Common myeloid progenitor, CD34-positive (primary cell): ENCODE measurements at regions not wholly inside any gene's neighbourhood (a gene's known extent, or its start where the extent isn't known, plus 50 kb on each side); places are given as distances from the start of the nearest gene placed in this dataset.

Source experiments
- CTCF ChIA-PET: fragments of 350-600 bp; sonication (Branson Sonifier 250); formaldehyde crosslinking; loops from one replicate; lab custom pipeline; 2021; ENCODE audit warnings: antibody characterized with exemption; lab: Charles Lee
- POLR2A ChIA-PET: fragments of 350-600 bp; sonication (Branson Sonifier 250); formaldehyde crosslinking; loops from one replicate; lab custom pipeline; 2021; ENCODE audit warnings: antibody characterized with exemption; lab: Charles Lee
- DNase-seq, 3 donors: peaks; one replicate each; pipeline versions ENCODE4 v3.0.0 to v3.0.0-alpha.2; 2013
- H3K27ac ChIP-seq, 2 experiments: 1 replicate in 1 of 2; 2 replicates in 1 of 2; pipeline ENCODE4 v1.7.0; 2013; ENCODE audit warnings: inconsistent platforms in 2 of 2, low read length in 2 of 2, mild to moderate bottlenecking in 2 of 2, low read depth in 1 of 2, moderate library complexity in 1 of 2; ENCODE audit not compliant: severe bottlenecking in 2 of 2, insufficient read depth in 1 of 2, poor library complexity in 1 of 2
- H3K27me3 ChIP-seq, 5 experiments: replicated peaks in 2 of 5; 1 replicate in 3 of 5; 2 replicates in 2 of 5; pipeline versions ENCODE4 v1.6.1 to v1.7.0; 2013; ENCODE audit warnings: low read length in 4 of 5, mild to moderate bottlenecking in 2 of 5, moderate library complexity in 2 of 5, inconsistent platforms in 1 of 5; ENCODE audit not compliant: insufficient read depth in 5 of 5, control insufficient read depth in 4 of 5
- H3K36me3 ChIP-seq, 4 experiments: 1 replicate in 2 of 4; 2 replicates in 2 of 4; pipeline versions ENCODE4 v1.6.1 to v1.7.0; 2013; ENCODE audit warnings: low read length in 3 of 4, control low read depth in 1 of 4, mild to moderate bottlenecking in 1 of 4; ENCODE audit not compliant: control insufficient read depth in 4 of 4, insufficient read depth in 4 of 4
- H3K4me1 ChIP-seq, 4 experiments: 1 replicate in 3 of 4; 2 replicates in 1 of 4; pipeline versions ENCODE4 v1.6.1 to v1.7.1; 2013; ENCODE audit warnings: low read length in 3 of 4, mild to moderate bottlenecking in 3 of 4, control low read depth in 1 of 4, inconsistent platforms in 1 of 4, moderate library complexity in 1 of 4; ENCODE audit not compliant: control insufficient read depth in 4 of 4, insufficient read depth in 4 of 4; ENCODE audit errors: control extremely low read depth in 1 of 4
- H3K4me3 ChIP-seq, 7 experiments: 1 replicate in 4 of 7; 2 replicates in 3 of 7; pipeline versions ENCODE4 v1.5.1 to v1.7.0; 2013; ENCODE audit warnings: mild to moderate bottlenecking in 7 of 7, low read length in 6 of 7, moderate library complexity in 6 of 7, inconsistent platforms in 2 of 7, low read depth in 2 of 7, control low read depth in 1 of 7; ENCODE audit not compliant: insufficient read depth in 4 of 7, control insufficient read depth in 1 of 7; ENCODE audit errors: extremely low read depth in 1 of 7
- H3K9me3 ChIP-seq, 5 experiments: 1 replicate in 4 of 5; 2 replicates in 1 of 5; pipeline versions ENCODE4 v1.6.1 to v1.7.1; 2013; ENCODE audit warnings: low read length in 4 of 5, mild to moderate bottlenecking in 2 of 5, inconsistent platforms in 1 of 5, low read depth in 1 of 5, moderate library complexity in 1 of 5; ENCODE audit not compliant: control insufficient read depth in 4 of 5, insufficient read depth in 2 of 5; ENCODE audit errors: control extremely low read depth in 1 of 5
- WGBS: methylation state at CpG from one replicate; pipeline ENCODE4 v1.1.5; 2013; ENCODE audit not compliant: insufficient coverage; 5-methylcytosine and 5-hydroxymethylcytosine counted together

DNA sequence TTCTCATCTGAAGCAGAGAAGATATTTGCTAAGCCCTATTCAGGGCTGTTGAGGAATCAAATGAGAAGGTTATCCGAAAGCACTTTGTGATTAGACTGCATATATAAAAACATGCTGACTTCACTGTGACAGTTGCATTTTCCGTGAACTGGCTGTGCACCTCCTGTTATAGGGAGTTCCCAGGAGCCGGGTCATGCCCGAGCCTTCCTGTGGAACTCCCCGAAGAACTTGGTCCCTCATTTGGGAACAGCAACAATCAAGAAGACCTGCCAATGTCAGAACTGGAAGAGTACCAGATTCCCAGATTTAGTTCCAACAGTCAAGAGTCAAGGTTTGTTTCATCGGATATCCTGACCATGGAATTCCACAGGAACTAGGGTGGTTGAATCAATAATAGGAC lies 130.4 kb upstream of the RAI14 start:
- peaks cover 0 to 7% (median 3%) of the 10 kb centered on the region in 4 experiments for H3K4me1 ChIP-seq
- H3K36me3 ChIP-seq, result no peaks in the 10 kb centered on the region
- no peak overlapping the region for H3K27ac ChIP-seq
- no peaks in the 10 kb centered on the region for H3K9me3 ChIP-seq
- no peak for DNase-seq
- ChIA-PET POLR2A (interaction anchor here (0.6 kb wide), 1 partner anchor 170 kb away, joined by 3 read pairs; no protein-coding TSS in a partner anchor), CTCF (interaction anchor here (3.0 to 5.8 kb wide), 2 partner anchors 9 to 372 kb away, joined by 10 to 70 read pairs; no protein-coding TSS in a partner anchor)
- no peaks in the 10 kb centered on the region for H3K27me3 ChIP-seq
- H3K4me3 ChIP-seq, result no peak overlapping the region
- WGBS, result 84% methylated on average over 4 of the region's 6 CpGs

DNA sequence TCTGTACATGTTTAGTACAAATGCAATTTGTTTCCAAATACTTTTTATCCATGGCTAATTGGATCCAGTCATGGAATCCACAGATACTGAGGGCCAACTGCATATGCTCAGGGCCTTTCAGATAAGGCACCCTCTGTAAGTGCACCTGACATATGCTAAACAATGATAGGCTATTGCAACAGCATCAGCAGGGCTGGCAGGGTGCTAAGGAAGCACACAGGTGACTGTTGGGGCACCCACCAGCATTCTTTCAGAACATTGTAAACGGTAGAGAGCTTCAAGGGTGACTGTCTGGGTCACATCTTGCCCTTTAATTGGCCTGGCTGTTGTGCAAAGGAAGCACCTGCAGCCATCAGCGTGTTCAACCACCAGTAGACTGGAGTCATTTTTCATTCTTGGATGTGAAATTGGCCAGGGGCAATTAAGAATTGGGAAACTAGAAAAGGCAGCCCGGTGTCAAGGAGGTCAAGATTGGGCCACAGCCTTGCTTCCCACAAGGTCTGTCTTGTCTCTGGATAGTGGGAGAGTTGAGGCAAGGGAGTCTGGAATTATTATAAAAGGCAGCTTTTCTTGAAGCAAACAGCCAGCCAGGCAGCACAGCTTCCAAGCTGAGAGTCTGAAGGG lies 129.3 kb upstream of the RAI14 start:
- CTCF ChIA-PET, result interaction anchor here (0.9 kb wide), 1 partner anchor 11 kb away, joined by 5 read pairs; no protein-coding TSS in a partner anchor
- Histone ChIP-seq H3K36me3 (no peaks in the 10 kb centered on the region), H3K27ac (no peak overlapping the region), H3K27me3 (no peaks in the 10 kb centered on the region), H3K9me3 (no peaks in the 10 kb centered on the region), H3K4me1 (peaks cover 0 to 7% (median 3%) of the 10 kb centered on the region in 4 experiments), H3K4me3 (no peak overlapping the region)
- peak in 2 of 3 donors; percentile 4 to 36 for DNase-seq
- 4% methylated on average over 3 of the region's 3 CpGs for WGBS
- POLR2A ChIA-PET, result no interaction called here

DNA sequence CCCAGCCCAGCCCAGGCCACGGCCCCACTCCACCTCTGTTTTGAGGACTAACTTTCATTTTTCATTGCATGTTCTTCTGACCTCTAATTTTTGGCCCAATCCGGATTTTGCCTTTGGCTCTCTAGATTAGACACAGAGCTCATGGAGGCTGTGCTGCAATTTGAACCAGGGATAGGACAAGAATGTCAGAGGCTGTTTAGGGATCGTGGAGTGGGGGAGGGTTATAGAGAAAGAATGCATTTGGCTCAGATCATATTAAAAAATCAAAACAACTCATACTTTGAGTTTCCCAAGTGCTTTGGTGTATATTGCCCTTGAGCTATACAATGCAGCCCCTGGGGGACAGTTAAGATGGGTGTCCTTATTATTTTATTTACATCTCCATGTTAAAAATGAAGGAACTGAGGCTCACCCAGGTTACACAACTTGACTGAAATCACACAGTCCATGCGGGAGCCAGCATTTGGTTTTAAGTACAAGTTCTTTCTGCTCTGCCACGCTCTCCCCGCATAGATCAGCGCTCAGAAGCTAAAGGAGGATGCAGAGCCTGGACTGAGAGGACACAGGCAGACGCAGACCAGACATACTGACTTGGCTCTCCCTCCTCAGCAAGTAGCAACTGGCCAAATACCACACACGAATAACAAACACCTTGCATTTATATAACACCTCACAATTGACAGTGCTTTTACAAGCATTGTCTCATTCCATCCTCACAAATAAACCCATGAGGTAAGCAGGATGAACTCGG lies 126.4 kb upstream of the RAI14 start:
- ChIA-PET CTCF (interaction anchor here (1.0 to 2.0 kb wide), 2 partner anchors 8 to 368 kb away, joined by 3 to 9 read pairs; no protein-coding TSS in a partner anchor), POLR2A (no interaction called here)
- Histone ChIP-seq H3K36me3 (no peaks in the 10 kb centered on the region), H3K27ac (no peak overlapping the region), H3K4me1 (peaks cover 0 to 7% (median 3%) of the 10 kb centered on the region in 4 experiments), H3K4me3 (no peak overlapping the region), H3K9me3 (no peaks in the 10 kb centered on the region), H3K27me3 (no peaks in the 10 kb centered on the region)
- no peak for DNase-seq
- 98% methylated on average over 6 of the region's 10 CpGs for WGBS

GRCh38 chr5:34530637-34531036 lies 125.5 kb upstream of the RAI14 start:
- Histone ChIP-seq H3K27me3 (no peaks in the 10 kb centered on the region), H3K4me1 (peaks cover 0 to 7% (median 3%) of the 10 kb centered on the region in 4 experiments), H3K27ac (no peak overlapping the region), H3K9me3 (no peaks in the 10 kb centered on the region), H3K4me3 (no peak overlapping the region), H3K36me3 (no peaks in the 10 kb centered on the region)
- ChIA-PET CTCF (no interaction called here), POLR2A (no interaction called here)
- WGBS, result 100% methylated on average over 2 of the region's 2 CpGs
- DNase-seq, result no peak

- Histone ChIP-seq H3K36me3 (no peaks in the 10 kb centered on the region), H3K9me3 (no peaks in the 10 kb centered on the region), H3K27ac (no peak overlapping the region), H3K4me1 (peaks cover 0 to 3% (median 1%) of the 10 kb centered on the region in 4 experiments), H3K27me3 (no peaks in the 10 kb centered on the region), H3K4me3 (no peak overlapping the region)
- WGBS, result 99% methylated on average over 6 of the region's 8 CpGs
- ChIA-PET POLR2A (no interaction called here), CTCF (interaction anchor here (1.0 kb wide), 1 partner anchor 370 kb away, joined by 5 read pairs; no protein-coding TSS in a partner anchor)
- no peak for DNase-seq
These were observed 124.3 kb upstream of the RAI14 start for GRCh38 chr5:34531751-34532360.

- ChIA-PET POLR2A (no interaction called here), CTCF (interaction anchor here (1.4 to 3.1 kb wide), 2 partner anchors 8 to 10 kb away, joined by 3 to 10 read pairs; no protein-coding TSS in a partner anchor)
- 80% methylated on average over 4 of the region's 4 CpGs for WGBS
- DNase-seq, result no peak
- Histone ChIP-seq H3K4me1 (no peaks in the 10 kb centered on the region), H3K27me3 (peaks cover 0 to 3% (median 0%) of the 10 kb centered on the region in 5 experiments), H3K9me3 (no peaks in the 10 kb centered on the region), H3K36me3 (no peaks in the 10 kb centered on the region), H3K4me3 (no peak overlapping the region), H3K27ac (no peak overlapping the region)
These were observed 122.3 kb upstream of the RAI14 start for GRCh38 chr5:34533582-34534522.
